PC-3 (cell line): ENCODE measurements at regions not wholly inside any gene's neighbourhood (a gene's known extent, or its start where the extent isn't known, plus 50 kb on each side); places are given as distances from the start of the nearest gene placed in this dataset.

Experiments
- CTCF ChIP-seq: fragments of 300-600 bp; sonication (generic); conservative IDR thresholded peaks from 2 replicates; pipeline ENCODE4 v1.5.1; 2017; ENCODE audit warnings: antibody characterized with exemption, low read depth, mild to moderate bottlenecking, low read length
- EZH2 ChIP-seq: fragments of 300-600 bp; sonication (generic); IDR thresholded peaks from one replicate; pipeline ENCODE4 v1.6.1; 2017; ENCODE audit warnings: antibody characterized with exemption, mild to moderate bottlenecking, low read length; ENCODE audit not compliant: unreplicated experiment
- EZH2phosphoT487 ChIP-seq: fragments of 300-600 bp; sonication (generic); IDR thresholded peaks from 2 replicates; pipeline ENCODE4 v1.6.1; 2018; ENCODE audit warnings: mild to moderate bottlenecking, antibody characterized with exemption, low read length, borderline replicate concordance

- TF ChIP-seq CTCF (no peak), EZH2phosphoT487 (no peak), EZH2 (no peak)
Observed at GRCh38 chr21:25127007-25127406, 480.3 kb downstream of the MRPL39 start.
